Transverse colon (tissue), 4 donors: ENCODE measurements at regions not wholly inside any gene's neighbourhood (a gene's known extent, or its start where the extent isn't known, plus 50 kb on each side); places are given as distances from the start of the nearest gene placed in this dataset.
A peak's percentile ranks its signal among the peaks of the same experiment; 100 is the strongest.
"Not testable (repeated sequence)": the region's sequence is repeated elsewhere in the genome, so short reads cannot be mapped to it uniquely, and the experiment has no call there.

Source experiments
- DNase-seq: peaks from one replicate; pipeline ENCODE4 v3.0.0-alpha.2; 2019
- H3K27ac ChIP-seq, 4 donors: fragments of 200-600 bp; sonication (generic); 2 replicates each; pipeline ENCODE4 v1.5.1; 2016 to 2018; ENCODE audit warnings: inconsistent platforms in 4 of 4
- H3K27me3 ChIP-seq: fragments of 200-600 bp; sonication (generic); 2 replicates; pipeline ENCODE4 v1.5.1; 2017; ENCODE audit warnings: inconsistent platforms
- H3K36me3 ChIP-seq, 4 donors: fragments of 200-600 bp; sonication (generic); 2 replicates each; pipeline ENCODE4 v1.5.1; 2017 to 2019; ENCODE audit warnings: inconsistent platforms in 4 of 4
- H3K4me1 ChIP-seq, 4 donors: fragments of 200-600 bp; sonication (generic); 2 replicates each; pipeline ENCODE4 v1.5.1; 2017 to 2020; ENCODE audit warnings: inconsistent platforms in 4 of 4
- H3K4me3 ChIP-seq, 4 donors: fragments of 200-600 bp; sonication (generic); 1 replicate in 1 of 4; 2 replicates in 3 of 4; pipeline versions ENCODE4 v1.5.1 to v1.6.1; 2017 to 2019; ENCODE audit warnings: inconsistent platforms in 4 of 4
- H3K9me3 ChIP-seq, 2 donors: fragments of 200-600 bp; sonication (generic); 2 replicates each; pipeline ENCODE4 v1.5.1; 2017 to 2019; ENCODE audit warnings: inconsistent platforms in 2 of 2
- EP300 ChIP-seq: sonication (generic); formaldehyde crosslinking; IDR thresholded peaks from one replicate; pipeline ENCODE4 v1.6.1; 2017; ENCODE audit warnings: antibody characterized with exemption, low read depth
- POLR2A ChIP-seq: fragments of 450-650 bp; IDR thresholded peaks from one replicate; pipeline ENCODE4 v1.6.1; 2016; ENCODE audit warnings: antibody characterized with exemption, mild to moderate bottlenecking, moderate library complexity
- POLR2AphosphoS5 ChIP-seq, 3 donors: sonication (generic); formaldehyde crosslinking; IDR thresholded peaks; one replicate each; pipeline ENCODE4 v1.6.1; 2016; ENCODE audit warnings: antibody characterized with exemption in 3 of 3
- WGBS, 2 donors: methylation state at CpG; one replicate each; pipeline ENCODE4 v1.1.5; 2018; ENCODE audit warnings: low coverage in 1 of 2; 5-methylcytosine and 5-hydroxymethylcytosine counted together
- in situ Hi-C, 4 donors: fragments of 200-750 bp; cut with MboI; loops; one replicate each; pipeline versions ENCODE4 v1.15.0 to v1.15.1; 2017; ENCODE audit warnings: low sequenced_read_pairs in 3 of 4, low pct_ligation_motif_present in 1 of 4, low pct_unique_long_range_greater_than_20kb in 1 of 4
- intact Hi-C: fragments of 100-400 bp; cut with DNase I; formaldehyde crosslinking; loops from one replicate; pipeline ENCODE4 v1.15.1; 2023; ENCODE audit warnings: low total_unique reads
- TF ChIP-seq, protein P1 (sequence below), 5 experiments: fragments of 200-600 bp in 3 of 5; fragments of 450-650 bp in 2 of 5; sonication (generic) in 3 of 5; IDR thresholded peaks; 1 replicate in 2 of 5; 2 replicates in 3 of 5; pipeline ENCODE4 v1.5.1; 2016 to 2017; ENCODE audit warnings: antibody characterized with exemption in 5 of 5, inconsistent platforms in 3 of 5, mild to moderate bottlenecking in 2 of 5, moderate library complexity in 1 of 5

DNA sequence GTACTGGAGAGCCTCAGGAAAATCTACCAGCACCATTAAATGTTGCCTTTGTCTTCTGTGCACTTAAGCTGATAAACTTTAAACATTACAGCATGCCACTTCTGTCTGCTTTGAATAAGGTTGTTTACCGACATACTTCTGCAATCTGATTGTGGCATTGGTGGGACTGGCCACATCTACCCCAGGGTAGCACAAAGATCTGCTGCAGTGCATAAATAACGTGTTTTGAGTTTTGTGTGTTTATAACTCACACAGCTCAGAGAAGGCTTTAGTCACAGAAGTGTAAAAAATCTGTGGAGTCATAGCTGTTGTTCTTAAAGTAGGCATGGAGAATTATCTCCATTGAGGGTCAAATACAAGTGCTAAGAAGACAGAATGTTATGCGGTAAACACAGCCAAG, 388.4 kb upstream of the AMELY start:
- Histone ChIP-seq H3K4me3 (no peak overlapping the region), H3K27ac (no peak overlapping the region), H3K9me3 (no peaks in the 10 kb centered on the region), H3K36me3 (no peaks in the 10 kb centered on the region), H3K4me1 (no peaks in the 10 kb centered on the region), H3K27me3 (no peaks in the 10 kb centered on the region)
- WGBS, 2 donors, result 64% methylated on average over 2 of the region's 3 CpGs; no CpG with 5 or more reads in 1 of the 2 donors
- in situ Hi-C loops, result no loop called here
- no peak for DNase-seq
- intact Hi-C loops, result no loop called here
- TF ChIP-seq POLR2AphosphoS5 (IDR thresholded peaks at IDR 0.05) (no peak), POLR2A (no peak), EP300 (no peak)
- TF ChIP-seq, protein P1, sequence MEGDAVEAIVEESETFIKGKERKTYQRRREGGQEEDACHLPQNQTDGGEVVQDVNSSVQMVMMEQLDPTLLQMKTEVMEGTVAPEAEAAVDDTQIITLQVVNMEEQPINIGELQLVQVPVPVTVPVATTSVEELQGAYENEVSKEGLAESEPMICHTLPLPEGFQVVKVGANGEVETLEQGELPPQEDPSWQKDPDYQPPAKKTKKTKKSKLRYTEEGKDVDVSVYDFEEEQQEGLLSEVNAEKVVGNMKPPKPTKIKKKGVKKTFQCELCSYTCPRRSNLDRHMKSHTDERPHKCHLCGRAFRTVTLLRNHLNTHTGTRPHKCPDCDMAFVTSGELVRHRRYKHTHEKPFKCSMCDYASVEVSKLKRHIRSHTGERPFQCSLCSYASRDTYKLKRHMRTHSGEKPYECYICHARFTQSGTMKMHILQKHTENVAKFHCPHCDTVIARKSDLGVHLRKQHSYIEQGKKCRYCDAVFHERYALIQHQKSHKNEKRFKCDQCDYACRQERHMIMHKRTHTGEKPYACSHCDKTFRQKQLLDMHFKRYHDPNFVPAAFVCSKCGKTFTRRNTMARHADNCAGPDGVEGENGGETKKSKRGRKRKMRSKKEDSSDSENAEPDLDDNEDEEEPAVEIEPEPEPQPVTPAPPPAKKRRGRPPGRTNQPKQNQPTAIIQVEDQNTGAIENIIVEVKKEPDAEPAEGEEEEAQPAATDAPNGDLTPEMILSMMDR (IDR thresholded peaks at IDR 0.05), result no peak

DNA sequence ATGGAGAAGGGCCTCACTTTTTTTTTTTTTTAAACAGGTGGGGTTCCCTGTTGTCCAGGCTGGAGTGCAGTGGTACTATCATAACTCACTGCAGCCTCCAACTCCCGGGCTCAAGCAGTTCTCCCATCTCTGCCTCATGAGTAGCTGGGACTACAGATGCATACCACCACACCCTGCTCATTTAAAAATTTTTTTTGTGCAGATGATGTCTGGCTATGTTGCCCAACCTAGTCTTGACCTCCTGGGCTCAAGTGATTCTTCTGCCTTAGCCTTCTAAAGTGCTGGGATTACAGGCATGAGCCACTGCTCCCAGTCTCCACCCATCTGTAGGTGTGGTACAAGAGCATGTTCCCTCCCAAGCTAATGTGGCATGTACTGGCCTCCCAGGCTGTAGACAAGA, 380.6 kb upstream of the AMELY start:
- Histone ChIP-seq H3K4me1 (no peaks in the 10 kb centered on the region), H3K36me3 (no peaks in the 10 kb centered on the region), H3K27ac (no peak overlapping the region), H3K4me3 (no peak overlapping the region), H3K27me3 (no peaks in the 10 kb centered on the region), H3K9me3 (no peaks in the 10 kb centered on the region)
- no CpG with 5 or more reads among the region's 1 CpG for WGBS, 2 donors
- in situ Hi-C loops, result no loop called here
- DNase-seq, result no peak
- TF ChIP-seq POLR2A, result no peak
- TF ChIP-seq, protein P1 (IDR thresholded peaks at IDR 0.05), result no peak
- TF ChIP-seq EP300, result no peak
- TF ChIP-seq POLR2AphosphoS5 (IDR thresholded peaks at IDR 0.05), result no peak
- intact Hi-C loops, result no loop called here

DNA sequence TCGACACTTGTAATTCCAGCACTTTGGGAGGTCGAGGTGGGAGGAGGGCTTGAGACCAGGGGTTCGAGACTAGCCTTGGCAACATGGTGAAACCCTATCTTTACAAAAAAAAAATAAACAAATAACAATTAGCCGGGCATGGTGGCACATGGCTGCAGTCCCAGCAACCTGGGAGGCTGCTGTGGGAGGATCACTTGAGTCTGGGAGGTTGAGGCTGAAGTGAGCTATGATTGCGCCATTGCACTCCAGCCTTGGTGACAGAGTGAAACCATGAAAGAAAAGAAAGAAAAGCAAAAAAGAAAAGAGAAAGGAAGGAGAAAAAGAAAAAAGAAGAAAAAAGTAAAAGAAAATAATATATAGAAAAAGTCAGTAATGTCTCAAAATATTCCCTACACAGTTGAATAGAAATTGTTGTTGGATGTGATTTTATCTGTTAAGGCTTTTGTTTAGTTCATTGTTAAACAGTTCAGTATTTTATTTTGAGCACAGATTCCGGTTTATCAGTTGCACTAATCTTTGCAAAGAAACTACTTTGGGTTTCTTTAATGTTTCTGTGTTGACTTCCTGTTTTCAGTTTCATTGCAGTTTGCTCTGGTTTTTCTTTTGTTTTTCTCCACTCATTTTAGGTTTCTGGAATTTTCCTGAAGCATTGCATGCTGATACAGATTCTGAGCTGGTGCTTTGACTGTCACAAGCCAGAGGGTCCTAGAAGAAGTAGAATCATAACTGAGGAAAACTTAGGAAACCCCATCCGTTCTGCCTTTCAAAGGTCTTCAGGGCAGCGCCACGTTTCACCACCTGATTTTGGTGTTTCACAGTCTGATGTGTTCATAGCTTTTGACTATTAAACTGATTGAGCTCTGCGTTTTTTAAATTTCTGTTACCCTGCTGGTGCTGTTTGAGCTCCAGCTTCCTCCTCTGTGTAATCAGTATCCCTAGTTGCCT, 378.6 kb upstream of the AMELY start:
- Histone ChIP-seq H3K27me3 (no peaks in the 10 kb centered on the region), H3K9me3 (no peaks in the 10 kb centered on the region), H3K4me3 (no peak overlapping the region), H3K27ac (peak overlapping the region in 1 of 4 donors; percentile 43), H3K36me3 (no peaks in the 10 kb centered on the region), H3K4me1 (no peaks in the 10 kb centered on the region)
- DNase-seq, result no peak
- 72% methylated on average over 4 of the region's 10 CpGs; no CpG with 5 or more reads in 1 of the 2 donors for WGBS, 2 donors
- in situ Hi-C loops (no loop called here), intact Hi-C loops (no loop called here)
- TF ChIP-seq, protein P1 (IDR thresholded peaks at IDR 0.05), result no peak
- TF ChIP-seq EP300 (no peak), POLR2A (no peak), POLR2AphosphoS5 (IDR thresholded peaks at IDR 0.05) (no peak)

DNA sequence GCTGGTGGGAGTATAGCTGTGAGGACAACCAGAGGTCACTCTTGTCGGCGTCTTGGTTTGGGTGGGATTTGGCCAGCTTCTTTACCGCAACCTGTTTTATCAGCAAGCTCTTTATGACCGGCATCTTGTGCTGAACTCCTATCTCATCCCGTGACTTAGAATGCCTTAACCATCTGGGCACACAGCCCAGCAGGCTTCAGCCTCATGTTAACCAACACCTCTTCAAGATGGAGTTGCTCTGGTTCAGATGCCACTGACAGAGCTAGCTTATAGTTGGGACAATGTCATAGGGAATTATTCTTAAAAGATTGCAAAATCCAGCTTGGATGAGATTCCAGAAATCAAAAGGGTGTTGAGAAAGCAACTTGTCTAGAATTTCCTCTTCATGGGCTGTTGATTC, 377.1 kb upstream of the AMELY start:
- Histone ChIP-seq H3K36me3 (no peaks in the 10 kb centered on the region), H3K4me3 (no peak overlapping the region), H3K27me3 (no peaks in the 10 kb centered on the region), H3K9me3 (no peaks in the 10 kb centered on the region), H3K4me1 (no peaks in the 10 kb centered on the region), H3K27ac (no peak overlapping the region)
- intact Hi-C loops (no loop called here), in situ Hi-C loops (no loop called here)
- TF ChIP-seq POLR2A, result no peak
- TF ChIP-seq, protein P1 (IDR thresholded peaks at IDR 0.05), result no peak
- DNase-seq, result no peak
- no CpG with 5 or more reads among the region's 5 CpGs for WGBS, 2 donors

DNA sequence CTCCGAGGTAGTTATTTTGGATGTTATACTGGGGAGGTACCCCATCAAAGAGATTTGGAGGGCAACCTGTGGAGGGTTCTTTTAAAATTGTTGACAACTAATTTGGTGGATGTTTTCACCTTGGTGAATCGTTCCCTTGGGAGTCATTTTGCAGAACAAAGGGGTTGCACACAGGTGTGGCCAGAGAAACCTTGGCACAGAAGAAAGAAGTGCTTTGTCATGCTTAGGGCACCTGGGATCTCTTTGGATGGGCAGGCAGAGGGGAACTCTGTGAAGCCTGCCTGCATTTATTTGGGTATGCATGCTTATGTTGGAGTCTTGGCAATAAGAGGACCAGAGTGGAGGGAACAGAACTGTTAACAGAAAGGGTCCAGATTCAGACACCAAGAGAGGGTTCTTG, 376.4 kb upstream of the AMELY start:
- H3K27ac ChIP-seq, H3K4me1 ChIP-seq, H3K4me3 ChIP-seq, H3K27me3 ChIP-seq, H3K9me3 ChIP-seq, H3K36me3 ChIP-seq, intact Hi-C loops, in situ Hi-C loops, DNase-seq: not testable (repeated sequence)
- no CpG with 5 or more reads among the region's 2 CpGs for WGBS, 2 donors
